ENCODE measurements at regions not wholly inside any gene's neighbourhood (a gene's known extent, or its start where the extent isn't known, plus 50 kb on each side); places are given as distances from the start of the nearest gene placed in this dataset.

GRCh38 chr2:144183727-144184126 is 336.2 kb downstream of the ZEB2 start:
- in situ Hi-C loops (cut with HindIII; ENCODE audit: low sequenced_read_pairs), result no loop called here
- no peak for DNase-seq (ENCODE audit: low spot score)

- in situ Hi-C loops (cut with HindIII; ENCODE audit: low sequenced_read_pairs), result no loop called here
- no peak for DNase-seq (ENCODE audit: low spot score)
Observed at GRCh38 chr2:144181001-144181400, 338.9 kb downstream of the ZEB2 start.

DNA sequence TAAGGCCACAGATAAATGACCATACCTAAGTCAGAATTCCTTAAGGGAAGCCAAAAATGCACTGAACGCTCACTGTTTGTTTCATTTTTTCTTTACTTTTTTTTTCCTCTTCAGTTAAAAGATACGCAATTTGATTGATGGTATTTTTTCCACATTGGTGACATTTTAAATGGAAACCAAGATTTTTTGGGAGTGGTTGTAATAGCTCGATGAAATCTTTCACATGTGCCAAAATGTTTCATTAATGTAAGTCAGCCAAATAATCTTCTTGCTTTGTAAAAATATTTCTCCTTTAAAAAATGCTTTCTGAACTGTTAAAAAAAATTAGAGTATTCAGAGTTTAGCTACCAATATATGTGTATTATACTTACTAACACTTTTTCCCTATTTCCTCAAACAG is 339.8 kb downstream of the ZEB2 start:
- in situ Hi-C loops (cut with HindIII; ENCODE audit: low sequenced_read_pairs), result no loop called here
- DNase-seq (ENCODE audit: low spot score), result no peak

DNA sequence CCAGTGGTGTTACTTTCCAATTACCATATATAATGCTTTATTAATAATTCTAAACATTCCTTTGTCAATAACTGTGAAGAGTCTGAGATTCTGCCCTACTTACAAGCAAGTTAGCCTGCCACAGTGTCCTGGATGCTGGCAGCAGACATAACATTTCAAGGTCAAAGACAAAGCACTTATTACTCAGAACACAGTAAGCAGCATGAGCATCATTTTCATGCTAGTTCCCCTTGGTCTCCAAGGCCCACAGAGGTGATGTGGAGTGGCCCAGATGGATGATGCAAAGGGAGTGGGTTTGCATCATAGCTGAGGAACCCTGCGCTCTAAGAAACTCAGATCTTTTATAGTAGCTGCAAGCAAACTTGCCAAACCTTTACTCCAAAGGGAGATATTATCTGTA is 349.7 kb downstream of the ZEB2 start:
- in situ Hi-C loops (cut with HindIII; ENCODE audit: low sequenced_read_pairs), result no loop called here

DNA sequence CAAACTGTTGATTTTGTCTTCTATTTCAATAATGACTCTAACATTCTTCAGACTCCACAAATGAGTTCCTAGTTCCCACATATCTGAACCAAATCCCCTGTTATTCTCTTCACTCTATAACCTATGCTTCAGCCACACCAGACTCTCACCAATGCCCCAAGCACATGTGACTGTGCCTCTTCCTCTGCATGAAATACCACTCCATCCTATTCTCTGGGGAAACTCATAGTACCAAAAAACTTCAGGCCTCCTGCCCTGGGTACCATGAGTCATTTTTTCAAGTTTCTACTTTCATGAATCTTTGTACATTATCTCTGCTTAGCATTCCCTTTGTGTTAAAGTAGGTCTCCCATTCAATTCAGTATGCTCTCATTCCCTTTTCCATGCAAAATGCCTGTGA is 353.2 kb downstream of the ZEB2 start:
- in situ Hi-C loops (cut with HindIII; ENCODE audit: low sequenced_read_pairs), result no loop called here
- DNase-seq (ENCODE audit: low spot score), result no peak

More for the DNA sequence above, 349.7 kb downstream of the ZEB2 start:
- no peak for DNase-seq (ENCODE audit: low spot score)

DNA sequence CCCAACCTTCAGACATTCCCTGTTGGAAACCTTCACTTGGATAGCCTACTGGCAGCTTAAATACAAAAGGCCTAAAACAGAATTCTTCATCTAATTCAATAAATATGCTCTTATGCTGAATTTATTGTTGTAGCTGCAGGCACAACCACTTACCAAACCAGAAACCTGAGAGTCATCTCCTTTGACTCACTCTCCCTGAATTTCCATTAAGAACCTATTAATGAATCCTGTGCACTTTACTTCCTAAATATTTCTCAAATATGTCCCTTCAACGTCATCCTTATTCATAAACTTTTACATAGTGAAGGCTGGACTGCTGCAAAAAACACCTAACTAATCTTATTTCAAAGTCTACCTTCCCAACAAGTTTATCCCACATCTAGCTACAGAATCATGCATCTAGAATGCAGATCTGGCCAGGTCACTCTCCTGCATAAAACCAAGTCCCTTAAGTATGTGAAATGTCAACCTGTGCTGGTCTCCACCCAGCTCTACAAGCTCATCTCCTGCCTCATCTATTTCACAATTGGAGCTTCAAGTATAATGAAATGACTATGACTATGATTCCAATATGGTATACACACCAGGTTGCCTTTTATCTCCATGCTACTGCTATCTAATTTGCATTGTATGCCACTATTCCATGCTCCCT is 354.2 kb downstream of the ZEB2 start:
- in situ Hi-C loops (cut with HindIII; ENCODE audit: low sequenced_read_pairs), result no loop called here
- no peak for DNase-seq (ENCODE audit: low spot score)

DNA sequence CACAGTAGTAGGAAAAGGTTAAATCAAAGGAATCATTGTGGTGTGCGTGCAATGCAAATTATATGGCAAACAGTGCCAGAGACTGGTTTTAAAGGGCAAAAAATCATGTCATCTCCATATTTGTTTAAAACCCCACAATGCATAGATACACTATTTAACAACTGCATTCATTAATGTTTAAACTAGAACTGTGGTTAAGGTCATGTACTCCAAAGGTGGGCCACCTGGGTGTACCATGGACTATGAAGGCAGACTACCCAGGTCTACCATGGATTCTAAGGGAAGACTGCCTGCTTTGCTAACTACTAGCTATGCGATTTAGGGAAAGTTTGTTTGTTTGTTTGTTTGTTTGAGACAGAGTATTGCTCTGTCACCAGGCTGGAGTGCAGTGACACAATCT is 356.3 kb downstream of the ZEB2 start:
- in situ Hi-C loops (cut with HindIII; ENCODE audit: low sequenced_read_pairs), result no loop called here
- no peak for DNase-seq (ENCODE audit: low spot score)

DNA sequence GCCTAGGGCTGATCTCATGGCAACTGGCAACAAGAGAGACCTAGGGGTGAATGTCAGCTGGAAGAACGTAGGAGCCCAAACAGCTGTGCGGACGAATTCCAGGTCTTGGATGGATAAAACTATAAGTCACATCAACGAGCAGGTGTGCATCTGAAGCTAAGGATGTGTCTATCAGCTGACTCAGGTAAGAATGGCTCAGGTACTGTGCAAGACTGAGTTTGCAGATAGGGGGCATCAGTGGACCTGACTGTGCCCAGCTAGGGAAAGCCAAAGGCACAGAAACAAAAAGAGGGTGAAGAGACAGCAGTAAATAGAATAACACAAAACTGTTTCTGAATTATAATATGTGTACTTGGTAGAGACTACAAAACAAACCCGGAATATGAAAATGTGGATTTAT is 357.3 kb downstream of the ZEB2 start:
- in situ Hi-C loops (cut with HindIII; ENCODE audit: low sequenced_read_pairs), result no loop called here
- DNase-seq (ENCODE audit: low spot score), result no peak

GRCh38 chr2:144161061-144161460 is 358.9 kb downstream of the ZEB2 start:
- in situ Hi-C loops (cut with HindIII; ENCODE audit: low sequenced_read_pairs), result no loop called here
- DNase-seq (ENCODE audit: low spot score), result no peak

DNA sequence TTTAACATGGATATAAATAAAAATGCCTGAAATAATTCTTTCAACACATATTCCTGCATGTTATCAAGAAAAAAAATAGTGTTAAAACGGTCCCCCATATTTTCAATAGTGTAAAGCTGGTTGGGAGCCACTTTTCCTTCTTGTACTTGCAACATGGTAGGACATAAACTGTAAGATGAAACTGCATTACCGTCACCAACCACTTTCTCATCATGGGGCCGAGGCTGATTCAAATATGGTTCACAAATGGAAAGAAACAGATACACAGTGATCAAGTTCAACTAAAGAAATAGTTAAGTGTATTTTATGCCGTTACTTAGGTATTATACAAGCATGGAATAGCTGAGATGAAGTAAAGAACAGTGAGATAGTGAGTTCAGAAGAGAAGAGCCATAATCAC is 360.7 kb downstream of the ZEB2 start:
- no peak for DNase-seq (ENCODE audit: low spot score)
- in situ Hi-C loops (cut with HindIII; ENCODE audit: low sequenced_read_pairs), result no loop called here

DNA sequence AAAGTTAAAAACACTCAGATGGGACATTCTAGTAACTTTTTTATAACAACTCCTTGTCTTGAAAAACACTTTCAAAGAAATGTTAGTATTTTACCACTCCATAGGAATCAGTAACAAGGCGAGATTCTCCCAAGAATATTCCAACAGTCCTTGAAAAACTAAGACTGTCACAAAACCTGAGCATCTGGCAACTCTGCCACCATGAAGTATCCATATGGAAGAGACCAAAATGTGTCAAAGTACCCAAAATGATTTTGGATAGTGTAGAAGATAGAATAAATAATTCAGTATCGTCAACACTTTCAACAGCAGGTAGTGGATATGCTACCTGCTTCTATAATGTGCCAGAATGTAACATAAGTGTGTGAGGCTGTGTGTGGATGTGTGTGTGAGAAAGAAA is 361.8 kb downstream of the ZEB2 start:
- DNase-seq (ENCODE audit: low spot score), result no peak
- in situ Hi-C loops (cut with HindIII; ENCODE audit: low sequenced_read_pairs), result no loop called here

- in situ Hi-C loops (cut with HindIII; ENCODE audit: low sequenced_read_pairs), result no loop called here
- DNase-seq (ENCODE audit: low spot score), result no peak
Observed at GRCh38 chr2:144156736-144157640, 362.9 kb downstream of the ZEB2 start.

GRCh38 chr2:144154205-144154604 is 365.7 kb downstream of the ZEB2 start:
- in situ Hi-C loops (cut with HindIII; ENCODE audit: low sequenced_read_pairs), result no loop called here
- DNase-seq (ENCODE audit: low spot score), result no peak

GRCh38 chr2:144152817-144153271 is 367.1 kb downstream of the ZEB2 start:
- in situ Hi-C loops (cut with HindIII; ENCODE audit: low sequenced_read_pairs), result no loop called here
- no peak for DNase-seq (ENCODE audit: low spot score)

GRCh38 chr2:144151851-144152250 is 368.1 kb downstream of the ZEB2 start:
- no peak for DNase-seq (ENCODE audit: low spot score)
- in situ Hi-C loops (cut with HindIII; ENCODE audit: low sequenced_read_pairs), result no loop called here

DNA sequence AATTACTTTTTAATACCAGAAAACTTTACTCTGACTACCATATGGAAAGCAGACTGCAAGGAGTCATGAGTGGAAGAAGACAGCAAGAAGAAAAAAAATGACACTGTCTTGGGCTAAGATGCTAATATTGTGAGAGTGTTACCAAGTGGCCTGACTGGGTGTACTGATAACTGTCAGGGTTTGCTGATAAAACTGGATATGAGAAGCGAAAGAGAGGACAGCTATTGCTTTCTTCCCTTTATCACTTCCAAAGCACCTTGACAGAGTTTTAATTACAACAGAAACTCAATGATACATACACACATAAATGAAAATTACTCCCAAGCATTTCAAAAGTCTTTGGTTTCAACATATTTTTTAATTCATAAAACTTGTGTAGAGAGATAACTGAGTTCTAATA is 368.5 kb downstream of the ZEB2 start:
- DNase-seq (ENCODE audit: low spot score), result no peak
- in situ Hi-C loops (cut with HindIII; ENCODE audit: low sequenced_read_pairs), result no loop called here

GRCh38 chr2:144147356-144147755 is 372.6 kb downstream of the ZEB2 start:
- DNase-seq (ENCODE audit: low spot score), result no peak
- in situ Hi-C loops (cut with HindIII; ENCODE audit: low sequenced_read_pairs), result no loop called here

DNA sequence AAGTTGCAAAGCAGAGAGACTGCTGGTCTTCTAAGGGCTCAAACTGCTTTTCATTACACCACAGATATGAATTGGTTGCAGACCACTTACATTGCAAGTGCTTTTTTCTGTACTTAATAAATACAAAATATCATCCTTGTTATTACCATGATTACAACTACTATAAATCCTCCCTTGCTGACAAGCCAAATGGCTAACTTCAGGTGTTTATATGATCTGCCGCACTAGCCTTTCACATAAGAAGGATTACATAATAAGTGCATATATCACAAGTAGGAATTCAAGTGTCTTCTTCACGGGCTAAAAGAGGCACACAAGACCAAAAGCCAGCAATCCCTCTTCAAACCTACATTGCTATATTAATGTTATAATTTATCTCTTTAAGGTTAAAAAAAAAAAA is 373.0 kb downstream of the ZEB2 start:
- no peak for DNase-seq (ENCODE audit: low spot score)
- in situ Hi-C loops (cut with HindIII; ENCODE audit: low sequenced_read_pairs), result no loop called here

DNA sequence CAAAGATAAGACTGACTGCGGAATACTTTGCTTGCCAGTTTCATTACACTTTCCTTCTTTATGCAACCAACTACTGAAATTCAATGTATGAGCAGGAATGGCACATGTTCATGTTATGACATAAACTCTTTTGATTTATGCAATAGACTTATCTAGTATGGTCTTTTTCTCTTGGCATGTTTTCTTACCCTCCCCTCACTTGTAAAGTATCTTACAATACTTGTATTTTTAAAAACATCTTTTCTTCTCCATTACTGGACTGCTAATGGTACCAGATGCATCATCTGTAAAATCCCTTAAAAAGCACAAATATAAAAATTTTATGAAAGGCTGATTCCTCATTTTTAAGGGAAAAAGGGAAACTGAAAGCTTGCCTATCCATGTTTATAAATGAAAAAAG is 373.8 kb downstream of the ZEB2 start:
- DNase-seq (ENCODE audit: low spot score), result no peak
- in situ Hi-C loops (cut with HindIII; ENCODE audit: low sequenced_read_pairs), result no loop called here

DNA sequence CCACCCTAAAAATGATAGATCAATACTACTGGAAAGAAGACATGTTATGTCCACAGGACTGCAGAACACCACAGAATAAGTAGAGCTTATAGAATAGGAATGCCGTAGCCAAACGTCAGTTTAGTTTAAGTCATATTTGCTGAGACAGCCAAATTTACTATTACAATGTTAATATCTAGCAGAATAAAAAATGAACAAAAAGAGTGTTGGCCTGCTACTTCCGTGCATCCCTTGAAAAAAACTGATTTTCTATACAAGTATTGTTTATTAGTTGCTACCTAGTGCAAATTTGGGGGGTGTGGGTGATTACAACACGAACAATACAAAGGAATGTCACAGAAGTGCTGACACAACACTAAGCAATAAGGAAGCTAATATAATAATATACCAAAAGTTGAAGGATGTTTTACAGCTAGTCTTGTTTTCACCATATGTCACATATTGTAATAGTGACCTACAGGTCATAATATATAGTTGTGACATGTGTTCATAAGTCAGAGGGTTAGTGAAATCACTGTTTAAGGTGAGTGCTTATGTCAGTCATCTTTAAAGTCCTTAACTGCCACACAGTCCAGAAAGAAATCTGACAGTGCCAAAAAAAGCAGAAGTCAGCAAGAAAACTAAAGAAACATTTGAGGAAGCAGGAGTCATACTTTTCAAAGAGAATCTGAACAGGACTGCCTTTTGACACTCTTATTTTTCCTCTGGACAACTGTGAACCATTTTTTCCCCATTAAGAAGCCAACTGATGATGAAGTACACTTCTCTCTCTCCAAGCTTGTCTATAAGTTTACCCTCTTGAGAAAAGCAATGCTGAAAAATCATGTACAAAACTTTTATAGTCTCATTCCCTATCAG is 376.4 kb downstream of the ZEB2 start:
- in situ Hi-C loops (cut with HindIII; ENCODE audit: low sequenced_read_pairs), result no loop called here
- DNase-seq (ENCODE audit: low spot score), result no peak

All from G401 (cell line).